SK-N-SH (cell line): ENCODE measurements at regions not wholly inside any gene's neighbourhood (a gene's known extent, or its start where the extent isn't known, plus 50 kb on each side); places are given as distances from the start of the nearest gene placed in this dataset.

Experiments used
- EZH2phosphoT487 ChIP-seq: fragments of 200-600 bp; sonication (generic); IDR thresholded peaks from 2 replicates; pipeline ENCODE4 v1.6.1; 2017; ENCODE audit warnings: low read depth, mixed run types, mild to moderate bottlenecking, antibody characterized with exemption, moderate library complexity, borderline replicate concordance
- MAX ChIP-seq: IDR thresholded peaks from 2 replicates; pipeline ENCODE4 v1.4.0; 2012; ENCODE audit warnings: low read depth
- RCOR1 ChIP-seq: fragments of 150-350 bp; IDR thresholded peaks from 2 replicates; pipeline ENCODE4 v1.6.1; 2017; ENCODE audit warnings: antibody characterized with exemption, low read length
- TEAD4 ChIP-seq: IDR thresholded peaks from 2 replicates; pipeline ENCODE4 v1.4.0; 2012; ENCODE audit warnings: mild to moderate bottlenecking, borderline replicate concordance; ENCODE audit not compliant: insufficient read depth
- TF ChIP-seq, protein P1 (sequence below): fragments of 200-600 bp; sonication (generic); IDR thresholded peaks from 2 replicates; pipeline ENCODE4 v1.6.1; 2017; ENCODE audit warnings: antibody characterized with exemption, mild to moderate bottlenecking, moderate library complexity

- no peak for TF ChIP-seq EZH2phosphoT487
- no peak for TF ChIP-seq MAX
- TF ChIP-seq, protein P1, sequence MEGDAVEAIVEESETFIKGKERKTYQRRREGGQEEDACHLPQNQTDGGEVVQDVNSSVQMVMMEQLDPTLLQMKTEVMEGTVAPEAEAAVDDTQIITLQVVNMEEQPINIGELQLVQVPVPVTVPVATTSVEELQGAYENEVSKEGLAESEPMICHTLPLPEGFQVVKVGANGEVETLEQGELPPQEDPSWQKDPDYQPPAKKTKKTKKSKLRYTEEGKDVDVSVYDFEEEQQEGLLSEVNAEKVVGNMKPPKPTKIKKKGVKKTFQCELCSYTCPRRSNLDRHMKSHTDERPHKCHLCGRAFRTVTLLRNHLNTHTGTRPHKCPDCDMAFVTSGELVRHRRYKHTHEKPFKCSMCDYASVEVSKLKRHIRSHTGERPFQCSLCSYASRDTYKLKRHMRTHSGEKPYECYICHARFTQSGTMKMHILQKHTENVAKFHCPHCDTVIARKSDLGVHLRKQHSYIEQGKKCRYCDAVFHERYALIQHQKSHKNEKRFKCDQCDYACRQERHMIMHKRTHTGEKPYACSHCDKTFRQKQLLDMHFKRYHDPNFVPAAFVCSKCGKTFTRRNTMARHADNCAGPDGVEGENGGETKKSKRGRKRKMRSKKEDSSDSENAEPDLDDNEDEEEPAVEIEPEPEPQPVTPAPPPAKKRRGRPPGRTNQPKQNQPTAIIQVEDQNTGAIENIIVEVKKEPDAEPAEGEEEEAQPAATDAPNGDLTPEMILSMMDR: no peak
- TF ChIP-seq TEAD4: no peak
- TF ChIP-seq RCOR1: no peak
These were observed 1686.8 kb downstream of the TP53TG3F start for GRCh38 chr16:35146031-35146710.
